ENCODE measurements at regions not wholly inside any gene's neighbourhood (a gene's known extent, or its start where the extent isn't known, plus 50 kb on each side); places are given as distances from the start of the nearest gene placed in this dataset.

GRCh38 chr4:83172371-83172770 lies 57.8 kb upstream of the PLAC8 start:
- FAIRE-seq (no peak), DNase-seq (ENCODE audit: low read depth, low spot score) (no peak)
- dilution Hi-C loops (cut with MboI; ENCODE audit: extremely low pct_ligation_motif_present, low sequenced_read_pairs) (no loop called here), intact Hi-C loops (cut with micrococcal nuclease) (no loop called here)
- H4K20me1 ChIP-seq (replicated peaks; ENCODE audit: control insufficient read depth, extremely low read depth, insufficient read depth, low read length) = no peaks in the 10 kb centered on the region
- no peaks in the 10 kb centered on the region for H3K79me2 ChIP-seq (ENCODE audit: control insufficient read depth, insufficient read depth, low read length)
- peaks cover 7% of the 10 kb centered on the region for H3K4me1 ChIP-seq (ENCODE audit: control insufficient read depth, extremely low read depth, insufficient read depth, low read length)
- BruUV-seq (replicated peaks) = no TSS peak
- CTCF ChIA-PET = no interaction called here
- no peak overlapping the region for H3K27ac ChIP-seq (ENCODE audit: insufficient read depth, low read depth, low read length)
- no peaks in the 10 kb centered on the region for H3K9me3 ChIP-seq (replicated peaks; ENCODE audit: control insufficient read depth, insufficient read depth, low read length)
- POLR2A ChIA-PET = no interaction called here
- no peaks in the 10 kb centered on the region for H3K36me3 ChIP-seq (ENCODE audit: control insufficient read depth in 2 of 2, extremely low read depth in 1 of 2, insufficient read depth in 2 of 2, low read length in 2 of 2)
- no peaks in the 10 kb centered on the region for H3K27me3 ChIP-seq (ENCODE audit: control insufficient read depth in 2 of 2, insufficient read depth in 2 of 2, low read length in 2 of 2)
- no peak for TF ChIP-seq MYC (IDR thresholded peaks at IDR 0.05; ENCODE audit: low read depth, low read length)
- no peak for TF ChIP-seq EZH2 (IDR thresholded peaks at IDR 0.05; ENCODE audit: borderline replicate concordance, low read depth, low read length, severe bottlenecking)
- TF ChIP-seq CTCF (IDR thresholded peaks at IDR 0.05; ENCODE audit: extremely low read depth in 1 of 2, insufficient read depth in 1 of 2, low read depth in 1 of 2, low read length in 2 of 2) = no peak
- TF ChIP-seq FOS (IDR thresholded peaks at IDR 0.05; ENCODE audit: borderline replicate concordance, insufficient read depth, low read length) = no peak
- H3K4me3 ChIP-seq (replicated peaks in 1 of 3; ENCODE audit: insufficient read depth in 1 of 3, low read depth in 1 of 3, low read length in 3 of 3) = no peak overlapping the region
- H3K9ac ChIP-seq (replicated peaks; ENCODE audit: extremely low read depth, insufficient read depth, low read length) = no peak overlapping the region
- no peak overlapping the region for H3K4me2 ChIP-seq (ENCODE audit: insufficient read depth, low read length)
- no peak overlapping the region for H2AFZ ChIP-seq (ENCODE audit: low read depth, low read length)
- H3K9me1 ChIP-seq (replicated peaks; ENCODE audit: control insufficient read depth, extremely low read depth, insufficient read depth, low read length) = no peaks in the 10 kb centered on the region

- peak overlapping the region; percentile 97 for H2AFZ ChIP-seq (ENCODE audit: low read depth, low read length)
- intact Hi-C loops (cut with micrococcal nuclease) = no loop called here
- POLR2A ChIA-PET = no interaction called here
Measured at GRCh38 chr4:83171436-83172039, 57.0 kb upstream of the PLAC8 start.

More at GRCh38 chr4:83171436-83172039, 57.0 kb upstream of the PLAC8 start:
- no peaks in the 10 kb centered on the region for H3K9me3 ChIP-seq (replicated peaks; ENCODE audit: control insufficient read depth, insufficient read depth, low read length)
- no peak for FAIRE-seq
- peaks cover 7% of the 10 kb centered on the region for H3K4me1 ChIP-seq (ENCODE audit: control insufficient read depth, extremely low read depth, insufficient read depth, low read length)
- CTCF ChIA-PET = no interaction called here
- H3K79me2 ChIP-seq (ENCODE audit: control insufficient read depth, insufficient read depth, low read length) = no peaks in the 10 kb centered on the region
- BruUV-seq (replicated peaks) = no TSS peak
- H3K9ac ChIP-seq (replicated peaks; ENCODE audit: extremely low read depth, insufficient read depth, low read length) = no peak overlapping the region
- no peaks in the 10 kb centered on the region for H3K9me1 ChIP-seq (replicated peaks; ENCODE audit: control insufficient read depth, extremely low read depth, insufficient read depth, low read length)
- H3K27ac ChIP-seq (ENCODE audit: insufficient read depth, low read depth, low read length) = peak overlapping the region; percentile 65
- no peak overlapping the region for H3K4me2 ChIP-seq (ENCODE audit: insufficient read depth, low read length)
- H3K4me3 ChIP-seq (replicated peaks in 1 of 3; ENCODE audit: insufficient read depth in 1 of 3, low read depth in 1 of 3, low read length in 3 of 3) = no peak overlapping the region
- dilution Hi-C loops (cut with MboI; ENCODE audit: extremely low pct_ligation_motif_present, low sequenced_read_pairs) = no loop called here
- H3K36me3 ChIP-seq (ENCODE audit: control insufficient read depth in 2 of 2, extremely low read depth in 1 of 2, insufficient read depth in 2 of 2, low read length in 2 of 2) = no peaks in the 10 kb centered on the region
- no peaks in the 10 kb centered on the region for H3K27me3 ChIP-seq (ENCODE audit: control insufficient read depth in 2 of 2, insufficient read depth in 2 of 2, low read length in 2 of 2)
- H4K20me1 ChIP-seq (replicated peaks; ENCODE audit: control insufficient read depth, extremely low read depth, insufficient read depth, low read length) = no peaks in the 10 kb centered on the region
- TF ChIP-seq GATA2 (IDR thresholded peaks at IDR 0.05; ENCODE audit: insufficient read depth, insufficient read length, low read depth, low read length) = no peak
- no peak for TF ChIP-seq POLR2AphosphoS5 (IDR thresholded peaks at IDR 0.05; ENCODE audit: insufficient read depth, low read depth, low read length)
- TF ChIP-seq POLR2A (IDR thresholded peaks at IDR 0.05; ENCODE audit: low read depth, low read length) = no peak
- TF ChIP-seq MAX (IDR thresholded peaks at IDR 0.05; ENCODE audit: insufficient read depth, insufficient read length) = no peak
- no peak for TF ChIP-seq EZH2 (IDR thresholded peaks at IDR 0.05; ENCODE audit: borderline replicate concordance, low read depth, low read length, severe bottlenecking)
- TF ChIP-seq MYC (IDR thresholded peaks at IDR 0.05; ENCODE audit: low read depth, low read length) = no peak
- TF ChIP-seq CTCF (IDR thresholded peaks at IDR 0.05; ENCODE audit: extremely low read depth in 1 of 2, insufficient read depth in 1 of 2, low read depth in 1 of 2, low read length in 2 of 2) = no peak
- TF ChIP-seq FOS (IDR thresholded peaks at IDR 0.05; ENCODE audit: borderline replicate concordance, insufficient read depth, low read length) = no peak
- no peak for TF ChIP-seq JUN (IDR thresholded peaks at IDR 0.05; ENCODE audit: borderline replicate concordance, insufficient read depth, insufficient read length, low read depth)
- no peak for DNase-seq (ENCODE audit: low read depth, low spot score)
